MCF 10A (cell line): ENCODE measurements at regions not wholly inside any gene's neighbourhood (a gene's known extent, or its start where the extent isn't known, plus 50 kb on each side); places are given as distances from the start of the nearest gene placed in this dataset.
"Not testable (repeated sequence)": the region's sequence is repeated elsewhere in the genome, so short reads cannot be mapped to it uniquely, and the experiment has no call there.

Experiments used
- BruUV-seq: library from RNA; stranded (reverse); fragments of 400-500 nt; replicated peaks from 2 replicates; lab custom pipeline; 2021; lab: Mats Ljungman, UMichigan
- CTCF ChIA-PET: fragments of 300-600 bp; sonication (Branson Sonifier 250); formaldehyde crosslinking; extraction: SDS; loops from one replicate; lab custom pipeline; 2021; ENCODE audit warnings: antibody characterized with exemption, inconsistent platforms; lab: Yijun Ruan, JAX
- POLR2A ChIA-PET: fragments of 300-600, 350-650 bp; sonication (Branson Sonifier 250); formaldehyde crosslinking; extraction: SDS; loops from one replicate; lab custom pipeline; 2020; ENCODE audit warnings: antibody characterized with exemption, inconsistent platforms; lab: Yijun Ruan, JAX
- DNase-seq: peaks from one replicate; pipeline ENCODE4 v3.0.0-alpha.2; 2018; ENCODE audit not compliant: unreplicated experiment
- H3K27ac Mint-ChIP-seq: one replicate; pipeline ENCODE4 v1.8.0; 2022; ENCODE audit warnings: mild to moderate bottlenecking, low read depth, mixed read lengths; ENCODE audit not compliant: unreplicated experiment
- H3K27me3 Mint-ChIP-seq: one replicate; pipeline ENCODE4 v1.8.0; 2022; ENCODE audit warnings: mixed read lengths; ENCODE audit not compliant: insufficient read depth, unreplicated experiment
- H3K36me3 Mint-ChIP-seq: one replicate; pipeline ENCODE4 v1.8.0; 2022; ENCODE audit warnings: mild to moderate bottlenecking, moderate library complexity, mixed read lengths; ENCODE audit not compliant: insufficient read depth, unreplicated experiment
- H3K4me1 Mint-ChIP-seq: one replicate; pipeline ENCODE4 v1.8.0; 2022; ENCODE audit warnings: mixed read lengths; ENCODE audit not compliant: insufficient read depth, unreplicated experiment
- H3K4me3 Mint-ChIP-seq: one replicate; pipeline ENCODE4 v1.8.0; 2022; ENCODE audit warnings: mild to moderate bottlenecking, moderate library complexity, mixed read lengths; ENCODE audit not compliant: unreplicated experiment
- H3K9me3 Mint-ChIP-seq: one replicate; pipeline ENCODE4 v1.8.0; 2022; ENCODE audit warnings: mixed read lengths; ENCODE audit not compliant: unreplicated experiment
- intact Hi-C: fragments of 100-400 bp; cut with micrococcal nuclease; formaldehyde crosslinking; loops from 2 replicates; pipeline ENCODE4 v1.14.1; 2022
- TF ChIP-seq, protein P1 (sequence below): fragments of 200-600 bp; IDR thresholded peaks from one replicate; pipeline ENCODE4 v1.8.0; 2022; ENCODE audit warnings: antibody characterized with exemption, mild to moderate bottlenecking; ENCODE audit not compliant: unreplicated experiment

DNA sequence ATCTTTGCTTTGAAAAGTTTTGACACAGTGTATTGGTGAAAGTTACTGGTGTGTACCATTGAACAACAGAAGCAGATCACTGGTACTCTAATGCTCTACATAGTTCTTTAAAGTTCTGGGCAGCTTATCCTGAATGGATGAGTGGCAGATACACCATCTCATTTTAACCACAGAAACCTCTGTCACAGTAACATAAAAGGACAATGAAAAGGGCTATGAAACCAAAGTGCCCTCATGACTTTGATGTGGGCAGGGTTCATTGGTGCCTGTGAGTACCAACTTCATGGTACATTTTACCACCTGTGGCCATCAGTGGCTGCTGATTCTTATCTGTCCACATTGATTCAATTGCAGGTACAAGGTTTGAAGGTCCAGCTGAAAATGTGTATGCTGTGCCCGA, 285.7 kb upstream of the PREP start:
- Mint-ChIP-seq H3K4me1 (no peaks in the 10 kb centered on the region), H3K27ac (no peak overlapping the region), H3K9me3 (peaks cover 6% of the 10 kb centered on the region), H3K4me3 (no peak overlapping the region), H3K36me3 (peaks cover 6% of the 10 kb centered on the region), H3K27me3 (no peaks in the 10 kb centered on the region)
- ChIA-PET CTCF (interaction anchor here (1.5 kb wide), 1 partner anchor 16 kb away, joined by 4 read pairs; no protein-coding TSS in a partner anchor), POLR2A (interaction anchor here (0.5 to 1.1 kb wide), 2 partner anchors 24 to 349 kb away, joined by 3 to 4 read pairs; no protein-coding TSS in a partner anchor)
- intact Hi-C loops, result no loop called here
- no peak for DNase-seq
- TF ChIP-seq, protein P1, sequence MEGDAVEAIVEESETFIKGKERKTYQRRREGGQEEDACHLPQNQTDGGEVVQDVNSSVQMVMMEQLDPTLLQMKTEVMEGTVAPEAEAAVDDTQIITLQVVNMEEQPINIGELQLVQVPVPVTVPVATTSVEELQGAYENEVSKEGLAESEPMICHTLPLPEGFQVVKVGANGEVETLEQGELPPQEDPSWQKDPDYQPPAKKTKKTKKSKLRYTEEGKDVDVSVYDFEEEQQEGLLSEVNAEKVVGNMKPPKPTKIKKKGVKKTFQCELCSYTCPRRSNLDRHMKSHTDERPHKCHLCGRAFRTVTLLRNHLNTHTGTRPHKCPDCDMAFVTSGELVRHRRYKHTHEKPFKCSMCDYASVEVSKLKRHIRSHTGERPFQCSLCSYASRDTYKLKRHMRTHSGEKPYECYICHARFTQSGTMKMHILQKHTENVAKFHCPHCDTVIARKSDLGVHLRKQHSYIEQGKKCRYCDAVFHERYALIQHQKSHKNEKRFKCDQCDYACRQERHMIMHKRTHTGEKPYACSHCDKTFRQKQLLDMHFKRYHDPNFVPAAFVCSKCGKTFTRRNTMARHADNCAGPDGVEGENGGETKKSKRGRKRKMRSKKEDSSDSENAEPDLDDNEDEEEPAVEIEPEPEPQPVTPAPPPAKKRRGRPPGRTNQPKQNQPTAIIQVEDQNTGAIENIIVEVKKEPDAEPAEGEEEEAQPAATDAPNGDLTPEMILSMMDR, result no peak
- BruUV-seq, result no TSS peak

DNA sequence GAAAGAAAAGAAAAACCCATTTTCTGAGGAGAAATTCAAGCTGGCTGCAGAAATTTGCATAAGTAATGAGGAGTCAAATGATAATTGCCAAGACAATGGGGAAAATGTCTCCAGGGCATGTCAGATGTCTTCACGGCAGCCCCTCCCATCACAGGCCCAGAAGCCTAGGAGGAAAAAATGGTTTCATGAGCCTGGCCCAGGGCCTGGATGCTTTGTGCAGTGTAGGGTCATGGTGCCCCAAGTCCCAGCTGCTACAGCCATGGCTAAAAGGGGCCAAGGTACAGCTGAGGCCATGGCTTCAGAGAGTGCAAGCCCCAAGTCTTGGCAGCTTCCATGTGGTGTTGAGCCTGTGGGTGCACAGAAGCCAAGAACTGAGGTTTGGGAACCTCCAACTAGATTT, 283.9 kb upstream of the PREP start:
- H3K4me1 Mint-ChIP-seq, DNase-seq, H3K9me3 Mint-ChIP-seq, H3K36me3 Mint-ChIP-seq, BruUV-seq, POLR2A ChIA-PET, H3K27me3 Mint-ChIP-seq, CTCF ChIA-PET, intact Hi-C loops, H3K4me3 Mint-ChIP-seq: not testable (repeated sequence)
- peak overlapping the region; percentile 64 for H3K27ac Mint-ChIP-seq

DNA sequence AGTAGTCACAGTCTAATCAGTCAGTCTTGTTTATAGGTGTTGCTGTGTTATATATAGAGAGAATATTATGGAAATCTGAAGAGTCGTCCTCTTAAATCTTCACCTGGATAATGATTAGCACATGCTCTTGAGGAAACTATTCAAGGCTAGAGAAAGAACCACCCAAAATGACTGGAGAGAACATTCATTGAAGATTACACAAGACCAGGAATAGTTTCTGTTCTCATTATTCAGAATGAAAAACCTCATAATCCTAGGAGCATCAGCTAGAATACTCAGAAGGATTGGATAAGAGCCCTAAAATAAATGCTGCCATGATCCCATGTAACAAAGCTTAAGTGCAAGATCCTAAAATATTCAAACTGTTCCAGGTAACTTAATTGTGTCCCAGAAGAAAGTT, 278.2 kb upstream of the PREP start:
- intact Hi-C loops, result no loop called here
- POLR2A ChIA-PET, result no interaction called here
- no peaks in the 10 kb centered on the region for H3K4me1 Mint-ChIP-seq
- BruUV-seq, result no TSS peak
- no peaks in the 10 kb centered on the region for H3K36me3 Mint-ChIP-seq
- TF ChIP-seq, protein P1, result no peak
- peaks cover 13% of the 10 kb centered on the region for H3K9me3 Mint-ChIP-seq
- H3K4me3 Mint-ChIP-seq, result no peak overlapping the region
- H3K27me3 Mint-ChIP-seq, result no peaks in the 10 kb centered on the region
- CTCF ChIA-PET, result no interaction called here
- H3K27ac Mint-ChIP-seq, result peak overlapping the region; percentile 53
- DNase-seq, result no peak

DNA sequence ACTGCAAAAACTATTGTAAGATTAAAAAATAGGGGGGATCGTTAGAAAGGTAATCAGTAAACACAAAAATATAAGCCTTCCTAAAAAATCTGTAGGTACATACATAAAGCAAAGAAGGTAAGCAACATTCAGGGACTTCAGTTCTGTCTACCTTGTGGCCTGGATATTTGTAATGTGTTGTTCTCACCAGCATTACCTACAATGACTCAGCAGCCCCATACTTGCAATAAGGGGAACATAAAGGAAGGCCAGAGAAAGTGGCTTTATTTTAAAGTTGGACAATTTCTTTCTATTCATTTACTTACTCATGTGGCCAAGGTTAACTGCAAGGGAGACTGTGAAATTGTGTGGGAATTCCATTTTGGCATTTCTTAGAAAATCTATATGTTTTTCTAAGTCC, 277.2 kb upstream of the PREP start:
- Mint-ChIP-seq H3K4me3 (no peak overlapping the region), H3K27me3 (no peaks in the 10 kb centered on the region), H3K9me3 (peaks cover 13% of the 10 kb centered on the region), H3K36me3 (no peaks in the 10 kb centered on the region), H3K4me1 (no peaks in the 10 kb centered on the region), H3K27ac (peak overlapping the region; percentile 53)
- ChIA-PET POLR2A (no interaction called here), CTCF (no interaction called here)
- BruUV-seq, result no TSS peak
- TF ChIP-seq, protein P1, result no peak
- intact Hi-C loops, result no loop called here
- peak; percentile 11 for DNase-seq

DNA sequence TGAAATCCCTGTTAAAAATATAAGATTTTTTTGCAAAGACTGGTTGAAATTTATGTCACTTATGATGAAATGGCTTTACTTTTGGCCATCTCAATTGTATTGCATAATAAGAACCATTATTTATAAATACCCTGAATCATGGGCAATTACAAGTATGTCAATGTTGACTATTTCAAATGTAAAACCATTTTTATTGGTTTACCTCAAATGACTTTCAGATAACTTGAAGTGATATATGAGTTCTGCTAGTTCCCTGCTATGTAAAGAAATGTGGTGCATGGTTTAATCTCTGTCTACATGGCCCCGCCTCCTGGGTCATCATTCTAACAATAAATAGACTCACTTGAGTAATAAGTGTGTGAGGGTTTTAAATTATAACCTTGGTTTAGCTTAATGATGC, 275.6 kb upstream of the PREP start:
- Mint-ChIP-seq H3K36me3 (no peaks in the 10 kb centered on the region), H3K4me1 (no peaks in the 10 kb centered on the region), H3K4me3 (no peak overlapping the region), H3K27me3 (no peaks in the 10 kb centered on the region), H3K9me3 (peaks cover 13% of the 10 kb centered on the region), H3K27ac (no peak overlapping the region)
- intact Hi-C loops, result no loop called here
- TF ChIP-seq, protein P1, result no peak
- ChIA-PET POLR2A (no interaction called here), CTCF (interaction anchor here (0.6 kb wide), 1 partner anchor 21 kb away, joined by 3 read pairs; no protein-coding TSS in a partner anchor)
- DNase-seq, result no peak
- BruUV-seq, result no TSS peak
